Lung (tissue), 11 donors: ENCODE measurements at regions not wholly inside any gene's neighbourhood (a gene's known extent, or its start where the extent isn't known, plus 50 kb on each side); places are given as distances from the start of the nearest gene placed in this dataset.

Experiments
- ATAC-seq: fragments of 200-7000 bp; cut with Tn5 transposase; one replicate; pipeline ENCODE4 v1.9.1; 2020; ENCODE audit warnings: moderate number of reproducible peaks; ENCODE audit not compliant: insufficient read depth, low FRiP score
- DNase-seq, 3 donors: peaks; one replicate each; pipeline ENCODE4 v3.0.0-alpha.2; 2013 to 2017
- H3K27ac ChIP-seq, 2 donors: one replicate each; pipeline ENCODE4 v1.5.1; 2013; ENCODE audit warnings: mild to moderate bottlenecking in 2 of 2, moderate library complexity in 2 of 2, control low read depth in 1 of 2, inconsistent platforms in 1 of 2, low read depth in 1 of 2, low read length in 1 of 2
- H3K27me3 ChIP-seq, 3 donors: one replicate each; pipeline ENCODE4 v1.5.1; 2013; ENCODE audit warnings: low read length in 2 of 3; ENCODE audit not compliant: control insufficient read depth in 3 of 3, insufficient read depth in 3 of 3
- H3K36me3 ChIP-seq, 4 donors: one replicate each; pipeline ENCODE4 v1.5.1; 2013; ENCODE audit warnings: low read length in 4 of 4, mild to moderate bottlenecking in 1 of 4, moderate library complexity in 1 of 4; ENCODE audit not compliant: control insufficient read depth in 4 of 4, insufficient read depth in 4 of 4
- H3K4me1 ChIP-seq, 5 donors: one replicate each; pipeline ENCODE4 v1.5.1; 2013; ENCODE audit warnings: low read length in 5 of 5, mild to moderate bottlenecking in 2 of 5, moderate library complexity in 1 of 5; ENCODE audit not compliant: control insufficient read depth in 5 of 5, insufficient read depth in 5 of 5
- H3K4me3 ChIP-seq: one replicate; pipeline ENCODE4 v1.5.1; 2013; ENCODE audit warnings: mild to moderate bottlenecking, control low read depth, moderate library complexity
- H3K9ac ChIP-seq, 2 donors: one replicate each; pipeline ENCODE4 v1.5.1; 2013; ENCODE audit warnings: low read length in 2 of 2, control low read depth in 1 of 2; ENCODE audit not compliant: insufficient read depth in 1 of 2
- H3K9me3 ChIP-seq, 4 donors: one replicate each; pipeline ENCODE4 v1.5.1; 2013; ENCODE audit warnings: low read length in 3 of 4, mild to moderate bottlenecking in 1 of 4, moderate library complexity in 1 of 4; ENCODE audit not compliant: control insufficient read depth in 4 of 4, insufficient read depth in 3 of 4
- WGBS, 2 donors: extraction: QIAGEN DNeasy Blood & Tissue Kit; methylation state at CpG; one replicate each; pipeline ENCODE4 v1.1.7; 2013; 5-methylcytosine and 5-hydroxymethylcytosine counted together
- TF ChIP-seq, protein P1 (sequence below): IDR thresholded peaks from 2 replicates; pipeline ENCODE4 v1.5.1; 2012; ENCODE audit warnings: mild to moderate bottlenecking; ENCODE audit errors: control extremely low read depth, extremely low read depth
- donor health status: control.
- donor health status: control.
- donor health status: Bipolar disorder and iron deficiency.
- donor health status: healthy.
- donor health status: DM: yes; HTN: yes; CAD: no.

- H3K36me3 ChIP-seq: no peaks in the 10 kb centered on the region
- no peak overlapping the region for H3K9ac ChIP-seq
- TF ChIP-seq, protein P1, sequence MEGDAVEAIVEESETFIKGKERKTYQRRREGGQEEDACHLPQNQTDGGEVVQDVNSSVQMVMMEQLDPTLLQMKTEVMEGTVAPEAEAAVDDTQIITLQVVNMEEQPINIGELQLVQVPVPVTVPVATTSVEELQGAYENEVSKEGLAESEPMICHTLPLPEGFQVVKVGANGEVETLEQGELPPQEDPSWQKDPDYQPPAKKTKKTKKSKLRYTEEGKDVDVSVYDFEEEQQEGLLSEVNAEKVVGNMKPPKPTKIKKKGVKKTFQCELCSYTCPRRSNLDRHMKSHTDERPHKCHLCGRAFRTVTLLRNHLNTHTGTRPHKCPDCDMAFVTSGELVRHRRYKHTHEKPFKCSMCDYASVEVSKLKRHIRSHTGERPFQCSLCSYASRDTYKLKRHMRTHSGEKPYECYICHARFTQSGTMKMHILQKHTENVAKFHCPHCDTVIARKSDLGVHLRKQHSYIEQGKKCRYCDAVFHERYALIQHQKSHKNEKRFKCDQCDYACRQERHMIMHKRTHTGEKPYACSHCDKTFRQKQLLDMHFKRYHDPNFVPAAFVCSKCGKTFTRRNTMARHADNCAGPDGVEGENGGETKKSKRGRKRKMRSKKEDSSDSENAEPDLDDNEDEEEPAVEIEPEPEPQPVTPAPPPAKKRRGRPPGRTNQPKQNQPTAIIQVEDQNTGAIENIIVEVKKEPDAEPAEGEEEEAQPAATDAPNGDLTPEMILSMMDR: no peak
- H3K4me1 ChIP-seq: no peaks in the 10 kb centered on the region
- no peaks in the 10 kb centered on the region for H3K9me3 ChIP-seq
- no peak overlapping the region for H3K27ac ChIP-seq
- no peak for DNase-seq
- ATAC-seq: no peak
- no peak overlapping the region for H3K4me3 ChIP-seq
- H3K27me3 ChIP-seq: peaks cover 0 to 14% (median 7%) of the 10 kb centered on the region in 3 donors
- WGBS, 2 donors: 51 to 73% methylated on average over 1 of the region's 1 CpG
These were observed 68.2 kb downstream of the IRX5 start for GRCh38 chr16:54998834-54999233.

GRCh38 chr16:54999481-54999880 is 68.8 kb downstream of the IRX5 start:
- H3K27me3 ChIP-seq: peaks cover 0 to 14% (median 7%) of the 10 kb centered on the region in 3 donors
- ATAC-seq (no peak), DNase-seq (no peak)
- 64 to 80% methylated on average over 11 of the region's 11 CpGs for WGBS, 2 donors
- H3K4me1 ChIP-seq: no peaks in the 10 kb centered on the region
- H3K4me3 ChIP-seq: no peak overlapping the region
- H3K36me3 ChIP-seq: no peaks in the 10 kb centered on the region
- H3K9me3 ChIP-seq: no peaks in the 10 kb centered on the region
- no peak overlapping the region for H3K9ac ChIP-seq
- no peak overlapping the region for H3K27ac ChIP-seq
- TF ChIP-seq, protein P1: no peak

- H3K27me3 ChIP-seq: peaks cover 0 to 14% (median 7%) of the 10 kb centered on the region in 3 donors
- no peak overlapping the region for H3K27ac ChIP-seq
- no peaks in the 10 kb centered on the region for H3K36me3 ChIP-seq
- H3K9me3 ChIP-seq: no peaks in the 10 kb centered on the region
- no peak overlapping the region for H3K9ac ChIP-seq
- DNase-seq (peak in 1 of 3 donors; percentile 13), ATAC-seq (no peak)
- TF ChIP-seq, protein P1: no peak
- H3K4me3 ChIP-seq: no peak overlapping the region
- H3K4me1 ChIP-seq: no peaks in the 10 kb centered on the region
- WGBS, 2 donors: 62 to 78% methylated on average over 4 of the region's 4 CpGs
These were observed 69.9 kb downstream of the IRX5 start for GRCh38 chr16:55000595-55000994.

GRCh38 chr16:55001931-55002330 is 71.3 kb downstream of the IRX5 start:
- H3K27me3 ChIP-seq: peaks cover 0 to 12% (median 7%) of the 10 kb centered on the region in 3 donors

More at GRCh38 chr16:55001931-55002330, 71.3 kb downstream of the IRX5 start:
- Histone ChIP-seq H3K9me3 (no peaks in the 10 kb centered on the region), H3K36me3 (no peaks in the 10 kb centered on the region), H3K4me3 (no peak overlapping the region), H3K4me1 (no peaks in the 10 kb centered on the region), H3K27ac (no peak overlapping the region), H3K9ac (no peak overlapping the region)
- 74 to 81% methylated on average over 1 of the region's 1 CpG for WGBS, 2 donors
- DNase-seq (no peak), ATAC-seq (no peak)
- TF ChIP-seq, protein P1: no peak
